SK-N-SH treated with all-trans-retinoic acid at 6 μM for 48 hours (cell line): ENCODE measurements at regions not wholly inside any gene's neighbourhood (a gene's known extent, or its start where the extent isn't known, plus 50 kb on each side); places are given as distances from the start of the nearest gene placed in this dataset.

Experiments used
- ARNTL ChIP-seq: fragments of 450-650 bp; formaldehyde crosslinking; IDR thresholded peaks from 2 replicates; pipeline ENCODE4 v1.5.0; 2020; ENCODE audit warnings: low read depth, mild to moderate bottlenecking, moderate library complexity, borderline replicate concordance
- ZNF8 ChIP-seq: fragments of 450-650 bp; formaldehyde crosslinking; IDR thresholded peaks from 2 replicates; pipeline ENCODE4 v1.5.0; 2020; ENCODE audit warnings: mild to moderate bottlenecking, moderate library complexity

DNA sequence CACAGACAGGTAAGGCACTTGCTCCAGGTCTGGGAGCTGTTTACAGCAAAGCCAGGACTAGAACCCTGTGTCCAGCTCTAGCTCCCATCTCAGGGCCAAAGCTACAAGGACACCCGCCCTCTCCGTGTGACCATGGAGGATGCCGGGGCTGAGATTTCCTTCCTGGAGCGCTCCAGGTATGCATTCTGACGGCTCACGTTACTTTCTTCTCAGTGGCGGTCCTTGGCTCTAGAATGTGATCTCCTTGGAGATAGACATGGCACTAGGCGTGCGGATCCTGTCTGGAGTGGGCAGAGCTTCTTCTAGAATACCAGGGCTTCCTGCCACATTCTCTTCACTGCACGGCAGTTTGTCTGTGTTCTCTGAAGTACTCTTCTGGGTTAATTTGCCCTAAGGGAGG lies 185.7 kb downstream of the OPA1 start:
- TF ChIP-seq ARNTL (CRISPR knock-in tag) (no peak), ZNF8 (CRISPR knock-in tag) (no peak)
